MM.1S (cell line): ENCODE measurements at regions not wholly inside any gene's neighbourhood (a gene's known extent, or its start where the extent isn't known, plus 50 kb on each side); places are given as distances from the start of the nearest gene placed in this dataset.

ENCODE experiments used
- EZH2 ChIP-seq: fragments of 300-600 bp; sonication (generic); optimal IDR thresholded peaks from 2 replicates; pipeline ENCODE3; 2017; ENCODE audit warnings: low read depth, mild to moderate bottlenecking, antibody characterized with exemption, low read length, mixed read lengths
- EZH2phosphoT487 ChIP-seq: fragments of 300-600 bp; sonication (generic); IDR thresholded peaks from 2 replicates; pipeline ENCODE4 v1.6.1; 2018; ENCODE audit warnings: antibody characterized with exemption, low read length
- TF ChIP-seq, protein P1 (sequence below): fragments of 300-600 bp; sonication (generic); IDR thresholded peaks from 2 replicates; pipeline ENCODE4 v1.5.1; 2016; ENCODE audit warnings: antibody characterized with exemption, low read length, mixed read lengths

DNA sequence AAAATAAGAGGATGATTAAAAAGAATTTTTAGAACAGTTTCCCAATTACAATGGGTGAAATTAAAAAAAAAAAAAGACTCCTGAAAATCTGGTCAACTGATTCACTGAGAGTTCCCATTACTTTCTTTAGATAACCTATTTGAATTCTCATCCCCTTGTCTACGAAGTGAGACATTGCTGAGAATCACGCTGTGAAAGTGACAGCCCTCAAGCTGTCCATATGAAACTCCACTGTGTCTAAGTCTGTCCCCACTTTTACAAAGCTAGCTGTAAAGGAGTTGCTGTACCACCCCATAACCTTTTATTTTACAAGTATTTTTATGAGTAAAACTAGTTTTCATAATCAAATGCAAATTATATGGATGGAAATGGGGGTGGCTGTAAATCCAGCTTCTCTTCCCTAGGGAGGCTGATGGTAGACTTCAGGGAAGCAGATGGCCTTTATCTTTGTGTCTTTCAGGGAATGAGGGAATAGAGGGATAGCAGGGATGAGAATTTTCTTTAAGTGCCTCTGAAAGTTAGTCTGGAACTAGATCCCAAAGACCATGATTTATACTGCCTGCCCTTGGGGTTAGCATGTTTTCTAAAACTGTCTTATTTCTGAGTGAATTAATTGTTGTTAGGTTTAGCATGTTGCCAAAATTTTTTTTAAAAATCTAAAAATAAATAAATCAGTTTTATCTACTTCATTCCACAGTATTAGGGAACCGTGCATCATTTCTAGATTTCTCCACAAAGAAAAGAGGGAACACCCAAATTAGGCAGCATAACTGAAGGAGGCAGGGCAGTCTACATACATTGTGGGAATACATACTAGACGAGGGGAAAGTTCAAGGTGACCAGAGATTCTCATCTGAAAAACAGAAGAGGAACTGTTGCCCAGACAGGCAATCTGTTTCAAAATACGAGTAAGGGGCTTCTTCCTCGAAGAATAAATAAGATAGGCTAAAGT is 1219.1 kb downstream of the UQCRFS1 start:
- TF ChIP-seq, protein P1, sequence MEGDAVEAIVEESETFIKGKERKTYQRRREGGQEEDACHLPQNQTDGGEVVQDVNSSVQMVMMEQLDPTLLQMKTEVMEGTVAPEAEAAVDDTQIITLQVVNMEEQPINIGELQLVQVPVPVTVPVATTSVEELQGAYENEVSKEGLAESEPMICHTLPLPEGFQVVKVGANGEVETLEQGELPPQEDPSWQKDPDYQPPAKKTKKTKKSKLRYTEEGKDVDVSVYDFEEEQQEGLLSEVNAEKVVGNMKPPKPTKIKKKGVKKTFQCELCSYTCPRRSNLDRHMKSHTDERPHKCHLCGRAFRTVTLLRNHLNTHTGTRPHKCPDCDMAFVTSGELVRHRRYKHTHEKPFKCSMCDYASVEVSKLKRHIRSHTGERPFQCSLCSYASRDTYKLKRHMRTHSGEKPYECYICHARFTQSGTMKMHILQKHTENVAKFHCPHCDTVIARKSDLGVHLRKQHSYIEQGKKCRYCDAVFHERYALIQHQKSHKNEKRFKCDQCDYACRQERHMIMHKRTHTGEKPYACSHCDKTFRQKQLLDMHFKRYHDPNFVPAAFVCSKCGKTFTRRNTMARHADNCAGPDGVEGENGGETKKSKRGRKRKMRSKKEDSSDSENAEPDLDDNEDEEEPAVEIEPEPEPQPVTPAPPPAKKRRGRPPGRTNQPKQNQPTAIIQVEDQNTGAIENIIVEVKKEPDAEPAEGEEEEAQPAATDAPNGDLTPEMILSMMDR = no peak
- TF ChIP-seq EZH2 (no peak), EZH2phosphoT487 (no peak)
